ENCODE measurements at regions not wholly inside any gene's neighbourhood (a gene's known extent, or its start where the extent isn't known, plus 50 kb on each side); places are given as distances from the start of the nearest gene placed in this dataset.
"Not testable (repeated sequence)": the region's sequence is repeated elsewhere in the genome, so short reads cannot be mapped to it uniquely, and the experiment has no call there.

DNA sequence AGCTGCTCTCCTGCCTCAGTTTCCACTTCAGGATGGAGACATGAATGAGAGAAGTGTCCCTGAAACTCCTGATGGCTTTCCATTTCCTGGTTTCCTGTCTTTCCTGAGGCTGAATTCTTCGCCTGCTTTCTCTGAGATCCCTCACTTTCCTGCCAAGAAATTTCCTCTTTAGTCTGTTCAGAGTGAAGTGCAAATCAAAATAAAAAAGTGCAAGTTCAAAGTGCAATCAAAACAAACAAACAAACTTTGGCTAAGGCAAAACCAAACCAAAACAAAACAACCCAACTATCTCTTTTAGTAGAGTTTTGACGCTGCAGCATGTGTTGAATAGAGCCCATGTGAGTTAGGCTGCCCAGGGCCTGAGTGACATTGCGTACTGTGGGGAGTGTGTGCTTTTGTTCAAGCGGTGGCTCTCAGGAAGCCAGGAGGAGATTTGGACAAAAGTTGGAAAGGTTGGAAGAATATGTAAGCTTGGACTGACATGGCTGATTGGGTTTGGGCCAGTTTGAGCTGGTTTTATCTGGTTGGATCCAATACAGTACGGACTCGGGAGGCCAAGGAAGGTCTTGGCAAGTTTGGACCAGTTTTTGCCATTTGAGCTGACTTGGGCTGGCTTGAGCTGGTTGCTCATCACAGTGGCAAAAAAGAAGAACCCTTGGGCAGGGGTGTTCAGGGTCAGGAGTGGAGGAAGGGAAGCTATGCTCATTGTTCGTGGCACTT lies 61.1 kb upstream of the TINAGL1 start:
- H3K27ac ChIP-seq (ENCODE audit: low read depth, low read length), result no peak overlapping the region
- no peaks in the 10 kb centered on the region for H3K9me3 Mint-ChIP-seq (ENCODE audit: unreplicated experiment)
- FAIRE-seq (no peak), DNase-seq (ENCODE audit: low read depth) (no peak)
- H3K36me3 Mint-ChIP-seq (ENCODE audit: low read depth, unreplicated experiment), result no peaks in the 10 kb centered on the region
- no peaks in the 10 kb centered on the region for H4K20me1 ChIP-seq (ENCODE audit: insufficient read depth, low read length)
- H3K4me1 ChIP-seq (ENCODE audit: insufficient read depth, low read length), result no peaks in the 10 kb centered on the region
- H3K4me2 ChIP-seq (ENCODE audit: low read length), result no peak overlapping the region
- H3K27me3 ChIP-seq (ENCODE audit: insufficient read depth, low read length), result peaks cover 17% of the 10 kb centered on the region
- TF ChIP-seq, protein P1, sequence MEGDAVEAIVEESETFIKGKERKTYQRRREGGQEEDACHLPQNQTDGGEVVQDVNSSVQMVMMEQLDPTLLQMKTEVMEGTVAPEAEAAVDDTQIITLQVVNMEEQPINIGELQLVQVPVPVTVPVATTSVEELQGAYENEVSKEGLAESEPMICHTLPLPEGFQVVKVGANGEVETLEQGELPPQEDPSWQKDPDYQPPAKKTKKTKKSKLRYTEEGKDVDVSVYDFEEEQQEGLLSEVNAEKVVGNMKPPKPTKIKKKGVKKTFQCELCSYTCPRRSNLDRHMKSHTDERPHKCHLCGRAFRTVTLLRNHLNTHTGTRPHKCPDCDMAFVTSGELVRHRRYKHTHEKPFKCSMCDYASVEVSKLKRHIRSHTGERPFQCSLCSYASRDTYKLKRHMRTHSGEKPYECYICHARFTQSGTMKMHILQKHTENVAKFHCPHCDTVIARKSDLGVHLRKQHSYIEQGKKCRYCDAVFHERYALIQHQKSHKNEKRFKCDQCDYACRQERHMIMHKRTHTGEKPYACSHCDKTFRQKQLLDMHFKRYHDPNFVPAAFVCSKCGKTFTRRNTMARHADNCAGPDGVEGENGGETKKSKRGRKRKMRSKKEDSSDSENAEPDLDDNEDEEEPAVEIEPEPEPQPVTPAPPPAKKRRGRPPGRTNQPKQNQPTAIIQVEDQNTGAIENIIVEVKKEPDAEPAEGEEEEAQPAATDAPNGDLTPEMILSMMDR (IDR thresholded peaks at IDR 0.05; ENCODE audit: insufficient read depth, low read depth, low read length), result no peak
- no peak for TF ChIP-seq EZH2 (IDR thresholded peaks at IDR 0.05; ENCODE audit: insufficient read depth, low read length)
- H3K9ac ChIP-seq (ENCODE audit: low read length), result no peak overlapping the region
- H3K4me1 Mint-ChIP-seq (ENCODE audit: low read depth, unreplicated experiment), result no peaks in the 10 kb centered on the region
- H3K9me3 ChIP-seq (ENCODE audit: insufficient read depth, low read depth, low read length), result peaks cover 5% of the 10 kb centered on the region
- H2AFZ ChIP-seq (ENCODE audit: low read depth, low read length), result no peak overlapping the region
- no peak overlapping the region for H3K4me3 Mint-ChIP-seq (ENCODE audit: unreplicated experiment)
- H3K36me3 ChIP-seq (ENCODE audit: insufficient read depth, low read length), result no peaks in the 10 kb centered on the region
- no peaks in the 10 kb centered on the region for H3K79me2 ChIP-seq (ENCODE audit: insufficient read depth, low read length)
- H3K27me3 Mint-ChIP-seq (ENCODE audit: low read depth, unreplicated experiment), result peaks cover 15% of the 10 kb centered on the region
- no peak overlapping the region for H3K4me3 ChIP-seq (ENCODE audit: insufficient read depth, low read depth, low read length)
- no peak overlapping the region for H3K27ac Mint-ChIP-seq (ENCODE audit: unreplicated experiment)

- H3K36me3 ChIP-seq (ENCODE audit: insufficient read depth, low read length), result no peaks in the 10 kb centered on the region
- no peak for FAIRE-seq
- H4K20me1 ChIP-seq (ENCODE audit: insufficient read depth, low read length), result no peaks in the 10 kb centered on the region
- Mint-ChIP-seq H3K9me3 (ENCODE audit: unreplicated experiment) (no peaks in the 10 kb centered on the region), H3K27ac (ENCODE audit: unreplicated experiment) (no peak overlapping the region), H3K27me3 (ENCODE audit: low read depth, unreplicated experiment) (peaks cover 12% of the 10 kb centered on the region), H3K4me1 (ENCODE audit: low read depth, unreplicated experiment) (peaks cover 6% of the 10 kb centered on the region), H3K4me3 (ENCODE audit: unreplicated experiment) (no peak overlapping the region), H3K36me3 (ENCODE audit: low read depth, unreplicated experiment) (no peaks in the 10 kb centered on the region)
- H3K4me2 ChIP-seq (ENCODE audit: low read length), result no peak overlapping the region
- H3K4me3 ChIP-seq (ENCODE audit: insufficient read depth, low read depth, low read length), result no peak overlapping the region
- peaks cover 21% of the 10 kb centered on the region for H3K27me3 ChIP-seq (ENCODE audit: insufficient read depth, low read length)
- no peak for DNase-seq (ENCODE audit: low read depth)
- TF ChIP-seq EZH2 (IDR thresholded peaks at IDR 0.05; ENCODE audit: insufficient read depth, low read length), result no peak
- TF ChIP-seq, protein P1 (IDR thresholded peaks at IDR 0.05; ENCODE audit: insufficient read depth, low read depth, low read length), result no peak
- no peak overlapping the region for H2AFZ ChIP-seq (ENCODE audit: low read depth, low read length)
- H3K79me2 ChIP-seq (ENCODE audit: insufficient read depth, low read length), result no peaks in the 10 kb centered on the region
- H3K9ac ChIP-seq (ENCODE audit: low read length), result no peak overlapping the region
- no peak overlapping the region for H3K27ac ChIP-seq (ENCODE audit: low read depth, low read length)
- peaks cover 5% of the 10 kb centered on the region for H3K9me3 ChIP-seq (ENCODE audit: insufficient read depth, low read depth, low read length)
- H3K4me1 ChIP-seq (ENCODE audit: insufficient read depth, low read length), result no peaks in the 10 kb centered on the region
These were observed 60.4 kb upstream of the TINAGL1 start for GRCh38 chr1:31515936-31516335.

DNA sequence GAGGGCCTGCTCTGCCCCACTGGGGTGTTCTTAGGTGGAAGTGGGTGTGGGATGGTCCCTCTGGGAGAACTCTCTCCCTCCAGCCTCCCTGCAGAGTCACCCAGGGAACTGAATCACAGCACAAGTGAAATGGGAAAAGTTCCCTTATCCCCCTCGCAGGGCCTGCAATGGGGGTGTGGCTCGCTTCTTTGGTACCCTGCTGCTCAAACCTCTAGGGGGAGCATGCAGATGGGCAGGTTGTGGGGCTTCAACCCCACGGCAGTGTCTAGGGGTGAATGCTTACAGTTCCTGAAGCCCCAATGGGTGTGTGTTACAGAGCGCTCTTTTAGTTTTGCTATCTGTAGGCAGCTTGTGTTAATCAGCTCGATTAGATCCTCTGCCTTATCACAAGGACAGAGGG lies 59.0 kb upstream of the TINAGL1 start:
- Histone ChIP-seq H3K9me3 (ENCODE audit: insufficient read depth, low read depth, low read length) (peaks cover 5% of the 10 kb centered on the region), H3K27ac (ENCODE audit: low read depth, low read length) (no peak overlapping the region), H4K20me1 (ENCODE audit: insufficient read depth, low read length) (no peaks in the 10 kb centered on the region), H3K4me2 (ENCODE audit: low read length) (no peak overlapping the region), H3K9ac (ENCODE audit: low read length) (no peak overlapping the region), H3K79me2 (ENCODE audit: insufficient read depth, low read length) (no peaks in the 10 kb centered on the region), H3K4me1 (ENCODE audit: insufficient read depth, low read length) (no peaks in the 10 kb centered on the region), H3K4me3 (ENCODE audit: insufficient read depth, low read depth, low read length) (no peak overlapping the region), H3K27me3 (ENCODE audit: insufficient read depth, low read length) (peaks cover 16% of the 10 kb centered on the region), H2AFZ (ENCODE audit: low read depth, low read length) (no peak overlapping the region), H3K36me3 (ENCODE audit: insufficient read depth, low read length) (no peaks in the 10 kb centered on the region)
- Mint-ChIP-seq H3K4me1 (ENCODE audit: low read depth, unreplicated experiment) (peaks cover 7% of the 10 kb centered on the region), H3K4me3 (ENCODE audit: unreplicated experiment) (no peak overlapping the region), H3K9me3 (ENCODE audit: unreplicated experiment) (no peaks in the 10 kb centered on the region), H3K36me3 (ENCODE audit: low read depth, unreplicated experiment) (no peaks in the 10 kb centered on the region), H3K27me3 (ENCODE audit: low read depth, unreplicated experiment) (peaks cover 8% of the 10 kb centered on the region), H3K27ac (ENCODE audit: unreplicated experiment) (no peak overlapping the region)
- FAIRE-seq (no peak), DNase-seq (ENCODE audit: low read depth) (no peak)
- no peak for TF ChIP-seq EZH2 (IDR thresholded peaks at IDR 0.05; ENCODE audit: insufficient read depth, low read length)
- TF ChIP-seq, protein P1 (IDR thresholded peaks at IDR 0.05; ENCODE audit: insufficient read depth, low read depth, low read length), result no peak

DNA sequence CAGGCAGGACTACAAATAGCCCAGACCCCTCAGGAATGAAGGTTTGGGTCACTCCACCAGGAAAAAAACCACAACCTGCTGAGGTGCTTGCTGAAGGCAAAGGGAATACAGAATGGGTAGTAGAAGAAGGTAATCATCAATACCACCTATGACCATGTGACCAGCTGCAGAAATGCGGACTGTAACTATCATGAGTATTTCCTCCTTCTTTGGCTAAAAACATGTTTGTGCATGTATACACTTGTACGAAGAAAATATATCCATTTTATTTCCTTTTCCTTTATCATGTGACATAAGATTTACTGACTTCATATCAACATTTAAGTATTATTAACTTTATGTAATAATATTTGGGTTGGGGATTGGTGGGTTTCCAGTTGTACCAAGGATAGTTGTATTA lies 58.3 kb upstream of the TINAGL1 start:
- not testable (repeated sequence) for H3K36me3 Mint-ChIP-seq (ENCODE audit: low read depth, unreplicated experiment); H3K4me3 ChIP-seq (ENCODE audit: insufficient read depth, low read depth, low read length); FAIRE-seq; H3K4me1 ChIP-seq (ENCODE audit: insufficient read depth, low read length); H3K9me3 Mint-ChIP-seq (ENCODE audit: unreplicated experiment); H3K36me3 ChIP-seq (ENCODE audit: insufficient read depth, low read length); H3K79me2 ChIP-seq (ENCODE audit: insufficient read depth, low read length); H2AFZ ChIP-seq (ENCODE audit: low read depth, low read length); H3K27me3 Mint-ChIP-seq (ENCODE audit: low read depth, unreplicated experiment); H3K9ac ChIP-seq (ENCODE audit: low read length); H3K4me2 ChIP-seq (ENCODE audit: low read length); H3K4me3 Mint-ChIP-seq (ENCODE audit: unreplicated experiment); H3K27ac Mint-ChIP-seq (ENCODE audit: unreplicated experiment); H4K20me1 ChIP-seq (ENCODE audit: insufficient read depth, low read length); H3K4me1 Mint-ChIP-seq (ENCODE audit: low read depth, unreplicated experiment); H3K9me3 ChIP-seq (ENCODE audit: insufficient read depth, low read depth, low read length); DNase-seq (ENCODE audit: low read depth); H3K27ac ChIP-seq (ENCODE audit: low read depth, low read length)
- peaks cover 16% of the 10 kb centered on the region for H3K27me3 ChIP-seq (ENCODE audit: insufficient read depth, low read length)
